ENCODE measurements at regions not wholly inside any gene's neighbourhood (a gene's known extent, or its start where the extent isn't known, plus 50 kb on each side); places are given as distances from the start of the nearest gene placed in this dataset.
"Not testable (repeated sequence)": the region's sequence is repeated elsewhere in the genome, so short reads cannot be mapped to it uniquely, and the experiment has no call there.

- TF ChIP-seq POLR2A, CTCF (IDR thresholded peaks at IDR 0.05): not testable (repeated sequence)
These were observed 129.5 kb upstream of the PRKX start for GRCh38 chrX:3842822-3843521.
